Keratinocyte (primary cell): ENCODE measurements at regions not wholly inside any gene's neighbourhood (a gene's known extent, or its start where the extent isn't known, plus 50 kb on each side); places are given as distances from the start of the nearest gene placed in this dataset.

Source experiments
- DNase-seq: peaks from one replicate; pipeline ENCODE4 v3.0.0-alpha.2; 2011; ENCODE audit warnings: low read depth, missing footprints, low spot score
- FAIRE-seq: peaks from 2 replicates; lab custom pipeline; 2011; peaks lifted over from hg19 to GRCh38; lab: Jason Lieb, UNC
- H2AFZ ChIP-seq: 2 replicates; pipeline ENCODE4 v1.6.0; 2012; ENCODE audit warnings: low read length, control low read depth, inconsistent platforms; ENCODE audit not compliant: control insufficient read depth
- H3K27ac ChIP-seq: 2 replicates; pipeline ENCODE4 v1.5.1; 2011; ENCODE audit warnings: low read length; ENCODE audit not compliant: control insufficient read depth, insufficient read depth
- H3K27me3 ChIP-seq: 3 replicates; pipeline ENCODE4 v1.6.0; 2011; ENCODE audit warnings: low read length; ENCODE audit not compliant: control insufficient read depth, insufficient read depth; ENCODE audit errors: extremely low read depth
- H3K36me3 ChIP-seq, 2 experiments: 2 replicates in 1 of 2; 3 replicates in 1 of 2; pipeline ENCODE4 v1.5.1; 2011; ENCODE audit warnings: low read length in 2 of 2, mild to moderate bottlenecking in 1 of 2; ENCODE audit not compliant: control insufficient read depth in 2 of 2, insufficient read depth in 2 of 2; ENCODE audit errors: extremely low read depth in 1 of 2
- H3K4me1 ChIP-seq: 3 replicates; pipeline ENCODE4 v1.5.1; 2011; ENCODE audit warnings: low read length; ENCODE audit not compliant: control insufficient read depth, insufficient read depth; ENCODE audit errors: extremely low read depth
- H3K4me2 ChIP-seq: 3 replicates; pipeline ENCODE4 v1.6.0; 2011; ENCODE audit warnings: low read depth, low read length; ENCODE audit not compliant: control insufficient read depth, insufficient read depth; ENCODE audit errors: extremely low read depth
- H3K4me3 ChIP-seq, 3 experiments: fragments of 200-600 bp in 1 of 3; sonication (generic) in 1 of 3; 2 replicates in 2 of 3; 3 replicates in 1 of 3; pipeline ENCODE4 v1.5.1; 2011 to 2016; ENCODE audit warnings: low read length in 3 of 3, mild to moderate bottlenecking in 3 of 3, control low read depth in 2 of 3, inconsistent platforms in 1 of 3, low read depth in 1 of 3, mixed read lengths in 1 of 3, mixed run types in 1 of 3, moderate library complexity in 1 of 3; ENCODE audit not compliant: control insufficient read depth in 2 of 3, insufficient read depth in 2 of 3; ENCODE audit errors: extremely low read depth in 1 of 3
- H3K79me2 ChIP-seq: 2 replicates; pipeline ENCODE4 v1.6.0; 2012; ENCODE audit warnings: low read length; ENCODE audit not compliant: control insufficient read depth, insufficient read depth
- H3K9ac ChIP-seq: 3 replicates; pipeline ENCODE4 v1.6.0; 2011; ENCODE audit warnings: low read length; ENCODE audit not compliant: control insufficient read depth, insufficient read depth; ENCODE audit errors: extremely low read depth
- H3K9me1 ChIP-seq: 3 replicates; pipeline ENCODE4 v1.6.0; 2011; ENCODE audit warnings: low read length; ENCODE audit not compliant: control insufficient read depth, insufficient read depth; ENCODE audit errors: extremely low read depth
- H3K9me3 ChIP-seq: 2 replicates; pipeline ENCODE4 v1.5.1; 2012; ENCODE audit warnings: low read depth, low read length; ENCODE audit not compliant: control insufficient read depth
- H4K20me1 ChIP-seq: 3 replicates; pipeline ENCODE4 v1.6.0; 2011; ENCODE audit warnings: low read length; ENCODE audit not compliant: control insufficient read depth, insufficient read depth; ENCODE audit errors: extremely low read depth
- EZH2 ChIP-seq: IDR thresholded peaks from one replicate; pipeline ENCODE4 v1.6.1; 2012; ENCODE audit warnings: inconsistent platforms, mild to moderate bottlenecking, low read length, moderate library complexity
- dilution Hi-C: fragments of 300-500 bp; cut with MboI; formaldehyde crosslinking; loops from one replicate; pipeline ENCODE4 v1.7.0; 2020; ENCODE audit warnings: low sequenced_read_pairs; ENCODE audit not compliant: extremely low pct_ligation_motif_present
- TF ChIP-seq, protein P1 (sequence below), 3 experiments: IDR thresholded peaks in 1 of 3; conservative IDR thresholded peaks in 1 of 3; optimal IDR thresholded peaks in 1 of 3; 2 replicates in 2 of 3; 3 replicates in 1 of 3; pipeline versions ENCODE3 to v1.5.1; 2011; ENCODE audit warnings: low read length in 3 of 3, mild to moderate bottlenecking in 3 of 3, moderate library complexity in 2 of 3, control low read depth in 1 of 3, inconsistent platforms in 1 of 3; ENCODE audit not compliant: insufficient read depth in 2 of 3; ENCODE audit errors: extremely low read depth in 1 of 3

DNA sequence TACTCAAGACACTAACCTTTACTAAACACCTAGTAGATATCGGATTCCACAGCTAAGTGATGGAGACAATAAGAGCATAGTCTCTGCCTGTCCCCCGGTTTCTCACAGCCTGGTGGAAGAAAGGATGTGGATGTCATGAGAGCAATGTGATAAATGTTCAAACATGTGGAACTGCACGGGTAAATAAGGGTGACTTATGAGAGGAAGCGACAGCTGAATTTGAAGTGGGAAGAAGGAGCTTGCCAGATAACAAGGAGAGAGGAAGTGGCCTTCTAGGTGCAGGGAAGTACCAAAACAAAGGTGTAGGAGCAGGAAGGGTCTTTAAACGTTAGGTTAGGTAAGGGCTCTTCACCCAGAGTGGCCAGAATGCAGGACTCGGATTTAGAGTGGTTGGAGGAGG, 178.6 kb upstream of the NRIP1 start:
- no peak overlapping the region for H3K27ac ChIP-seq
- H3K9ac ChIP-seq, result no peak overlapping the region
- no peaks in the 10 kb centered on the region for H3K36me3 ChIP-seq
- TF ChIP-seq, protein P1, sequence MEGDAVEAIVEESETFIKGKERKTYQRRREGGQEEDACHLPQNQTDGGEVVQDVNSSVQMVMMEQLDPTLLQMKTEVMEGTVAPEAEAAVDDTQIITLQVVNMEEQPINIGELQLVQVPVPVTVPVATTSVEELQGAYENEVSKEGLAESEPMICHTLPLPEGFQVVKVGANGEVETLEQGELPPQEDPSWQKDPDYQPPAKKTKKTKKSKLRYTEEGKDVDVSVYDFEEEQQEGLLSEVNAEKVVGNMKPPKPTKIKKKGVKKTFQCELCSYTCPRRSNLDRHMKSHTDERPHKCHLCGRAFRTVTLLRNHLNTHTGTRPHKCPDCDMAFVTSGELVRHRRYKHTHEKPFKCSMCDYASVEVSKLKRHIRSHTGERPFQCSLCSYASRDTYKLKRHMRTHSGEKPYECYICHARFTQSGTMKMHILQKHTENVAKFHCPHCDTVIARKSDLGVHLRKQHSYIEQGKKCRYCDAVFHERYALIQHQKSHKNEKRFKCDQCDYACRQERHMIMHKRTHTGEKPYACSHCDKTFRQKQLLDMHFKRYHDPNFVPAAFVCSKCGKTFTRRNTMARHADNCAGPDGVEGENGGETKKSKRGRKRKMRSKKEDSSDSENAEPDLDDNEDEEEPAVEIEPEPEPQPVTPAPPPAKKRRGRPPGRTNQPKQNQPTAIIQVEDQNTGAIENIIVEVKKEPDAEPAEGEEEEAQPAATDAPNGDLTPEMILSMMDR (optimal IDR thresholded peaks at IDR 0.05 in 1 of 3, IDR thresholded peaks at IDR 0.05 in 1 of 3, conservative IDR thresholded peaks at IDR 0.05 in 1 of 3; ENCODE audit: extremely low read depth in 1 of 3, insufficient read depth in 2 of 3, low read length in 3 of 3), result no peak
- no peak for TF ChIP-seq EZH2
- no peak overlapping the region for H3K4me2 ChIP-seq
- no peak overlapping the region for H3K4me3 ChIP-seq
- no peaks in the 10 kb centered on the region for H3K9me3 ChIP-seq
- H3K9me1 ChIP-seq, result no peaks in the 10 kb centered on the region
- H3K4me1 ChIP-seq, result peaks cover 18% of the 10 kb centered on the region
- H3K79me2 ChIP-seq, result no peaks in the 10 kb centered on the region
- H3K27me3 ChIP-seq, result no peaks in the 10 kb centered on the region
- DNase-seq, result no peak
- dilution Hi-C loops, result no loop called here
- H4K20me1 ChIP-seq, result no peaks in the 10 kb centered on the region
- FAIRE-seq, result no peak
- H2AFZ ChIP-seq, result no peak overlapping the region

DNA sequence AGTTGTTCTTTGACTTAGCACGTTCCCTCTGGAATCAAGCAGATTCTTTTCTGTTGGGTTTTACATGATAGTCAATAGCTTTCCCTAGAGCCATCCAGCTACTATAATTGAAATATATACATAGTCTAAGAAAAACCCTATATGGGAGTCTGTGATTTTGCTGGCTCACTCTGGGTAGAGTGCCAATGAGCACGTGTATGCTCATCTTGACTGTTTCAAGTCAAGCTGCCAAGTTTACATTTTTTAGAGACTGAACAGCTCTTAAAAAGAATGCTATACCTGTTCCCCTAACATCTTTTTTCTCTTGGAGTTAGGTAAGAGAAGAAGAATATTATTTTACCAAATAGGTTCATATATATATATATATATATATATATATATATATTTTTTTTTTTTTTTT, 182.8 kb upstream of the NRIP1 start:
- Histone ChIP-seq H3K27ac (no peak overlapping the region), H3K4me1 (peaks cover 34% of the 10 kb centered on the region), H3K36me3 (no peaks in the 10 kb centered on the region), H3K27me3 (no peaks in the 10 kb centered on the region), H3K4me2 (no peak overlapping the region), H3K79me2 (no peaks in the 10 kb centered on the region), H3K9ac (no peak overlapping the region), H3K9me3 (no peaks in the 10 kb centered on the region), H3K4me3 (no peak overlapping the region), H4K20me1 (no peaks in the 10 kb centered on the region), H3K9me1 (no peaks in the 10 kb centered on the region), H2AFZ (no peak overlapping the region)
- no peak for TF ChIP-seq EZH2
- TF ChIP-seq, protein P1 (optimal IDR thresholded peaks at IDR 0.05 in 1 of 3, IDR thresholded peaks at IDR 0.05 in 1 of 3, conservative IDR thresholded peaks at IDR 0.05 in 1 of 3; ENCODE audit: extremely low read depth in 1 of 3, insufficient read depth in 2 of 3, low read length in 3 of 3), result no peak
- dilution Hi-C loops, result no loop called here
- FAIRE-seq, result no peak
- no peak for DNase-seq
